ENCODE measurements at regions not wholly inside any gene's neighbourhood (a gene's known extent, or its start where the extent isn't known, plus 50 kb on each side); places are given as distances from the start of the nearest gene placed in this dataset.

DNA sequence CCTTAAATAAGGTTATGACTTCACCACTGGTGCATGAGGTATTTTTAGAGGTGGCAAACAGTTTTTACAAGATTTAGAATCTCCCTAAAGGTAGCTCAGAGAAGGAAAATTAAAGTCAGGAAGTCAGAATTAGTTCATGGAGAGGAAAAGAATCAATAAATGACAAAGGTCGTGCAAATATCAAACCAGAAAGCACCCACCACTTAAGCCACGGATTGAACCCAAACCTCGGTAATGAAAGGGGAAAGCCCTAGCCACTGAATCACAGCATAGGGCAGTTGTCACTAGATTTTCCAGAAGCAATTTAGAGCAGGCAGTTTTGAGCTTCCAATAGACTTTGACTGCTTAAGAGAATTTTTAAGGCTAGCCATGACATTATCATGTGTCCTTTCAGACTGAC lies 1590.4 kb downstream of the SLITRK1 start:
- no peak overlapping the region for H3K27ac ChIP-seq
- no peaks in the 10 kb centered on the region for H3K27me3 ChIP-seq
- no peak for TF ChIP-seq POLR2A (IDR thresholded peaks at IDR 0.05)
- TF ChIP-seq, protein P1, sequence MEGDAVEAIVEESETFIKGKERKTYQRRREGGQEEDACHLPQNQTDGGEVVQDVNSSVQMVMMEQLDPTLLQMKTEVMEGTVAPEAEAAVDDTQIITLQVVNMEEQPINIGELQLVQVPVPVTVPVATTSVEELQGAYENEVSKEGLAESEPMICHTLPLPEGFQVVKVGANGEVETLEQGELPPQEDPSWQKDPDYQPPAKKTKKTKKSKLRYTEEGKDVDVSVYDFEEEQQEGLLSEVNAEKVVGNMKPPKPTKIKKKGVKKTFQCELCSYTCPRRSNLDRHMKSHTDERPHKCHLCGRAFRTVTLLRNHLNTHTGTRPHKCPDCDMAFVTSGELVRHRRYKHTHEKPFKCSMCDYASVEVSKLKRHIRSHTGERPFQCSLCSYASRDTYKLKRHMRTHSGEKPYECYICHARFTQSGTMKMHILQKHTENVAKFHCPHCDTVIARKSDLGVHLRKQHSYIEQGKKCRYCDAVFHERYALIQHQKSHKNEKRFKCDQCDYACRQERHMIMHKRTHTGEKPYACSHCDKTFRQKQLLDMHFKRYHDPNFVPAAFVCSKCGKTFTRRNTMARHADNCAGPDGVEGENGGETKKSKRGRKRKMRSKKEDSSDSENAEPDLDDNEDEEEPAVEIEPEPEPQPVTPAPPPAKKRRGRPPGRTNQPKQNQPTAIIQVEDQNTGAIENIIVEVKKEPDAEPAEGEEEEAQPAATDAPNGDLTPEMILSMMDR (IDR thresholded peaks at IDR 0.05): no peak
- H3K4me3 ChIP-seq: no peak overlapping the region
- H3K36me3 ChIP-seq (replicated peaks in 1 of 2): no peaks in the 10 kb centered on the region
- no peak for DNase-seq
- H3K9me3 ChIP-seq (replicated peaks in 1 of 3): no peaks in the 10 kb centered on the region
- intact Hi-C loops (cut with DNase I): no loop called here
- no peaks in the 10 kb centered on the region for H3K4me1 ChIP-seq (replicated peaks in 1 of 2)
- 76 to 85% (median 80%) methylated on average over 3 of the region's 3 CpGs for WGBS, 4 donors

DNA sequence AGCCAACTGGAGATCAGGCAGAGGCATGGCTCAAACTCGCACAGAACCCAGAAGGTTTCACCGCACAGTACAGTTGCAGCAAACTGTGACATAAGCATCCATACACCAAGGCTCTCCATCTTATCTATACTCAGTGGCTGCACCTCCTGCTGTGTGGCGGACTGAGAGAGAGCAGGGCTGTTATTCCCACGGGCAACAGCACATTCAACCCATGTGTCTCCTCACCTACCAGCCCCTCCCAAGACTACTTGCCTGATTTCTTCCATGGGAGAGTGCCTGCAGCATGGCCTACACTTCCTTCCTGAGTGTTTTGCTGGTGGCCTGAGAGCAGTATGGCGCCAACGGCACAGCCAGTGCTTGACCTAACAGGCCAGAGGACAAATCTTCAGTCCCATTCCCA lies 1606.6 kb downstream of the SLITRK1 start:
- DNase-seq: no peak
- WGBS, 4 donors: 78 to 91% (median 84%) methylated on average over 5 to 6 of the region's 6 CpGs
- Histone ChIP-seq H3K4me3 (no peak overlapping the region), H3K4me1 (replicated peaks in 1 of 2) (no peaks in the 10 kb centered on the region), H3K36me3 (replicated peaks in 1 of 2) (no peaks in the 10 kb centered on the region), H3K9me3 (replicated peaks in 1 of 3) (no peaks in the 10 kb centered on the region), H3K27ac (no peak overlapping the region), H3K27me3 (no peaks in the 10 kb centered on the region)
- no peak for TF ChIP-seq POLR2A (IDR thresholded peaks at IDR 0.05)
- TF ChIP-seq, protein P1 (IDR thresholded peaks at IDR 0.05): no peak
- intact Hi-C loops (cut with DNase I): no loop called here

DNA sequence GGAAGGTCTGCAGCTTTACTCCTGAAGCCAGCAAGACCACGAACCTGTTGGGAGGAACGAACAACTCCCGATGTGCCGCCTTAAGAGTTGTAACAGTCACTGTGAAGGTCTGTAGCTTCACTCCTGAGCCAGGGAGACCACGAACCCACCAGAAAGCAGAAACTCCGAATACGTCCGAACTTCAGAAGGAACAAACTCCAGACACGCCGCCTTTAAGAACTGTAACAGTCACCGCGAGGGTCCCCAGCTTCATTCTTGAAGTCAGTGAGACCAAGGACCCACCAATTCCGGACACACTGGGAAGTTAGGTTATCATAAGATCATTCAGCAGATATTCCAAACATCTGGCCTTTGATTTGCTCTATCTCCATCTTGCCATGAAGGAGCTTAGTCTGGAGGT lies 1623.0 kb downstream of the SLITRK1 start:
- TF ChIP-seq POLR2A (IDR thresholded peaks at IDR 0.05): no peak
- TF ChIP-seq, protein P1 (IDR thresholded peaks at IDR 0.05): no peak
- no peak for DNase-seq
- Histone ChIP-seq H3K4me1 (replicated peaks in 1 of 2) (no peaks in the 10 kb centered on the region), H3K9me3 (replicated peaks in 1 of 3) (no peaks in the 10 kb centered on the region), H3K27me3 (no peaks in the 10 kb centered on the region), H3K4me3 (no peak overlapping the region), H3K36me3 (replicated peaks in 1 of 2) (no peaks in the 10 kb centered on the region), H3K27ac (no peak overlapping the region)
- intact Hi-C loops (cut with DNase I): no loop called here
- 89 to 93% (median 89%) methylated on average over 12 to 13 of the region's 13 CpGs for WGBS, 4 donors

DNA sequence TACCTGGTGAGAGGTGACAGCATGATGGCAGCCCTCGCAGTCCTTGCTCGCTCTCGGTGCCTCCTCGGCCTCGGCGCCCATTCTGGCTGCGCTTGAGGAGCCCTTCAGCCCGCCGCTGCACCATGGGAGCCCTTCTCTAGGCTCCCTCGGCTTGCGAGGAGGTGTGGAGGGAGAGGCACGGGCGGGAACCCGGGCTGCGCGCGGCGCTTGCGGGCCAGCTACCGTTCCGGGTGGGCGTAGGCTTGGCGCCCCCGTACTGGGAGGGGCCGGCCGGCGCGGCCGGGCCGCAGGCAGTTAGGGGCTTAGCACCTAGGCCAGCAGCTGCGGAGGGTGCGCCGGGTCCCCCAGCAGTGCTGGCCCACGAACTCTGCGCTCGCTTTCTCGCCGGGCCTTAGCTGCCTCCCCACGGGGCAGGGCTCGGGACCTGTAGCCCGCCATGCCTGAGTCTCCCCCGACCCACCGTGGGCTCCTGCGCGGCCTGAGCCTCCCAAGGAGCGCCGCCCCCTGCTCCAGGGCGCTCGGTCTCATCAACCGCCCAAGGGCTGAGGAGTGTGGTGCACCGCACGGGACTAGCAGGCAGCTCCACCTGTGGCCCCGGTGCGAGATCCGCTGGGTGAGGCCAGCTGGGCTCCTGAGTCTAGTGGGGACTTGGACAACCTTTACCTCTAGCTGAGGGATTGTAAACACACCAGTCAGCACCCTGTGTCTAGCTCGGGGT lies 1624.3 kb downstream of the SLITRK1 start:
- no peaks in the 10 kb centered on the region for H3K36me3 ChIP-seq (replicated peaks in 1 of 2)
- no peaks in the 10 kb centered on the region for H3K4me1 ChIP-seq (replicated peaks in 1 of 2)
- no peak for DNase-seq
- H3K9me3 ChIP-seq (replicated peaks in 1 of 3): no peaks in the 10 kb centered on the region
- TF ChIP-seq POLR2A (IDR thresholded peaks at IDR 0.05): no peak
- no peak overlapping the region for H3K27ac ChIP-seq
- intact Hi-C loops (cut with DNase I): no loop called here
- WGBS, 4 donors: 89 to 94% (median 91%) methylated on average over 7 to 56 of the region's 56 CpGs
- no peaks in the 10 kb centered on the region for H3K27me3 ChIP-seq
- H3K4me3 ChIP-seq: no peak overlapping the region

DNA sequence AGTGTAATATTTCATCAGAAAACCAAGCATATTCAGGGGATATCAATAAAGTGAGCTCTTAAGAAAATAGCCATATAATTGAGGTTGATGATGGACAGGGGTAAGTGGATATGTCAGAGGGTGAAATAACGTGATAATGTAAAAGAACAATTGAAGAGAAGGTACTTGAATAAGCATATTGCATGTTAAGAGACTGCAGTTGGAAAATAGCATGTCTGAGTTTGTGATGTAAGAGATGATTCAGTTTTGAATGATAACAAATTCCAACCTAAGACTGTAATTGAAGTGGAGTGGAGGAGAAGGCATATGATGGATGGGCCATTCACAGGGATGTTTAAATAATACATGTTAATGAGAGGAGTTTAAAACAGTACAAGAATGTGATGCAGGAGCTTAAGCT lies 1633.5 kb downstream of the SLITRK1 start:
- TF ChIP-seq POLR2A (IDR thresholded peaks at IDR 0.05): no peak
- TF ChIP-seq, protein P1 (IDR thresholded peaks at IDR 0.05): no peak
- Histone ChIP-seq H3K4me3 (no peak overlapping the region), H3K27me3 (no peaks in the 10 kb centered on the region), H3K9me3 (replicated peaks in 1 of 3) (no peaks in the 10 kb centered on the region), H3K27ac (no peak overlapping the region), H3K4me1 (replicated peaks in 1 of 2) (no peaks in the 10 kb centered on the region), H3K36me3 (replicated peaks in 1 of 2) (no peaks in the 10 kb centered on the region)
- whole genome bisulfite sequencing, 4 donors: 57 to 65% (median 59%) methylated on average over 1 of the region's 1 CpG
- DNase-seq: no peak
- intact Hi-C loops (cut with DNase I): no loop called here
